ENCODE measurements at regions not wholly inside any gene's neighbourhood (a gene's known extent, or its start where the extent isn't known, plus 50 kb on each side); places are given as distances from the start of the nearest gene placed in this dataset.

- FAIRE-seq: no peak
Measured at GRCh38 chr21:25422610-25423608, 184.4 kb downstream of the MRPL39 start.

GRCh38 chr21:25421321-25422028 lies 185.8 kb downstream of the MRPL39 start:
- FAIRE-seq: no peak

DNA sequence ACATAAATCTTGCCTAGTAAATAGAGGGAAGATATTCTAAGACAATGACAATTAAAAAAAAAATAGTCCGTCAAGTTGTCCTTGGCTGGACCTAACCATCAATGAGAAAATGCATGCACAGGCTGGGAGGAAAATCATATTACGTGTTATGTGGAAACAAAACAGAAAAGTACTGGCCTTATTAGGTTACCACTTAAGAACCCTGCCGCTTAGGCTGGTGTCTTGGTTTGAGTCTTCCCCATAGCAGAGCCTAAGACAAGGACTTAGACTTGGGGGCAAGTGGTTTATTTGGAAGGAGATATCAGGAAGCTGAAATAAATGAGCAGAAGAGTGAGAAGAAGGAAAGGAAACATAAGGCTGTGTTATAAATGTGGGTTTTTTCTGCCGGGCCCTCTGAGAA lies 186.4 kb downstream of the MRPL39 start:
- no peak for FAIRE-seq

DNA sequence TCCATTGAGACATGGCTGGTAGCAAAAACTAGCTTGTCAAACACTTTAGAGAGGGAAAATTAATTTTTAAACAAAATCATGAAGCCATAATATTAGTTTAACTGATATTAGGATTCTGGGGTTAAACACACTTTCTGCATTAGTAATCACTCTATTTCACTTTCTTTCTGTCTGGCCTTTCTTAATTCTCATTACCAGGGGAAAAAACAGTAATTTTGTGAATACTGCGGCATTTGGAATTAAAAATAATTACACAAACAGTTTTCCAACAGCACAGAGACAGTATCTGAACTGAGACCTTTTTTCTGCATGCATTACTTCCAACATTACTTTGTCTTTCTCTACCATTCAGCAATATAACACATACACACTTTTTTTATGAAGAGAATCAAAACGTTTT lies 190.6 kb downstream of the MRPL39 start:
- FAIRE-seq: no peak

GRCh38 chr21:25412100-25412499 lies 195.2 kb downstream of the MRPL39 start:
- FAIRE-seq: no peak

- no peak for FAIRE-seq
Measured at GRCh38 chr21:25409978-25410377, 197.3 kb downstream of the MRPL39 start.

- no peak for FAIRE-seq
Measured at GRCh38 chr21:25408666-25409065, 198.6 kb downstream of the MRPL39 start.

- no peak for FAIRE-seq
Measured at GRCh38 chr21:25406887-25407579, 200.2 kb downstream of the MRPL39 start.

GRCh38 chr21:25405984-25406383 lies 201.3 kb downstream of the MRPL39 start:
- no peak for FAIRE-seq

DNA sequence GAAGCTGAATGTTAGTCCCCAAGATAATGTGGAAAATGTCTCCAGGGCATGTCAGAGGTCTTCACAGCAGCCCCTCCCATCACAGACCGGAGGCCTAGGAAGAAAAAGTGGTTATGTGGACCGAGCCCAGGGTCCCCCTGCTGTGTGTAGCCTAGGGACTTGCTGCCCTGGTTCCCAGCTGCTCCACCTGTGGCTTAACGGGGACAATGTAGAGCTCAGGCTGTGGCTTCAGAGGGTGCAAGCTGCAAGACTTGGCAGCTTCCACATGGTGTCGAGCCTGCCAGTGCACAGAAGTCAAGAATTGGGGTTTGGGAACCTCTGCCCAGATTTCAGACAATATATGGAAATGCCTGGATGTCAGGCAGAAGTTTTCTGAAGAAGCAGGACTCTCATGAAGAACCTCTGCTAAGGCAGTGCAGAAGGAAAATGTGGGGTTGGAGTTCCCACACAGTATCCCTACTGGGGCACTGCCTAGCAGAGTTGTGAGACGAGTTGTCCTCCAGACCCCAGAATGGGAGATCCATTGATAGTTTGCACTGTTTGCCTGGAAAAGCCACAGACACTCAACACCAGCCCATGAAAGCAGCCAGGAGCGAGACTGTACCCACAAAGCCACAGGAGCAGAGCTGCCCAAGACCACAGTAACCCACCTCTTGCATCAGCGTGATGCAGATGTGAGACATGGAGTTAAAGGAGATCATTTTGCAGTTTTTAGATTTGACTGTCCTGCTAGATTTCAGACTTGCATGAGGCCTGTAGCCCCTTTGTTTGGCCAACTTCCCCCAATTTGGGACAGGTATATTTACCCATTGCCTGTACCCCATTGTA lies 204.9 kb downstream of the MRPL39 start:
- no peak for FAIRE-seq

DNA sequence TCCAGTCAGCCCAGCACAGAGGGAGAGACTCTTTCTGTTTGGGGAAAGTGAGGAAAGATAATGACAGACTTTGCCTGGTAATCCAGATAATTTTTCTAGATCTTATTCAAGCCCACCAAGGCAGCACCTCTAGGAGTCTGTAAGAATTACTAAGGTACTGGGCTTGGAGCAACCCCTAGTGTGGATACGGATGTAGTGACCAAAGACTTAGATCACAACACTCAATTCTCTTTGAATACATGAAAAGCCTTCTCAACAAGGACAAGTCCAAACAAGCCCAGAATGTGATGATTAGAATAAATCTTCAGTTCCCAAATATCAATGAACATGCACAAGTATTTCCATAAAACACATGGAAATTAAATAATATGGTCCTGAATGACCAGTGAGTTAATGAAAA lies 206.9 kb downstream of the MRPL39 start:
- no peak for FAIRE-seq

DNA sequence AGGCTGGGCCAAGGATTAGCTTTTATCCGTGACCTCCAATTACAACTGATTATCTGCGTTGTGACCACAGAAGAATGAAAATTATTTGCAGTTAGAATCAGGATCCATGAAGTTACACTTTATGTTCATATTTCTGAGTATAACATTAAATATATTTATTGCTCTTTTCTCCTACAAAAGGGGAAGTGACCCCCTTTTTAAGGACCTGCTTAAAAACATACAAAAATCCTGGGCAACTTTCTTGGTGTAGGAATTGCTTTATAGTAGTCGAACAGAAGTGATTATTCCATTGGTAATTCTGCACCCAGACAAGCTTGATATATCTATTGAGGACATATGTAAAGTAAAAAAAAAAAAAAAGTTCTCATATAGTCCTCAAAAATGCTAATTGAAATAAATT lies 208.7 kb downstream of the MRPL39 start:
- no peak for FAIRE-seq

- no peak for FAIRE-seq
Measured at GRCh38 chr21:25396135-25396711, 211.1 kb downstream of the MRPL39 start.

DNA sequence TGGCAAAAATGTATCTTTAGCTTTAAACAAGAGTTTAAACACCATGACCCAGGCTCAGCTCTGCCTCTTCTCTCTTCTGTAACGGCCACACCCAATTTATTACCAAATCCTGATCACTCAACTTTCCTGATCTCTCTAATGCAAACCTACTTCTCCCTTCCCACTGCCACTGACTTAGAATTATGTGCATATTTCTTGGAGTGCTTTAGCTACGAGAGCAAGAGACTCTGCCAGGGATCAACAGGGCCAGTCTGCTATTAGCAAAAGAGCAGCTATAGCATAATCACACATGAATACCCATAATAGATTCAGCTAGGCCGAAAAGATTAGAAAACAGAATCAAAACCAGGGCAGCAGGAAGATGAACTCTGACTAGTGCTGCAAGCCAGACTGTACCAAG lies 215.5 kb downstream of the MRPL39 start:
- FAIRE-seq: no peak

- no peak for FAIRE-seq
Measured at GRCh38 chr21:25390701-25391100, 216.6 kb downstream of the MRPL39 start.

- FAIRE-seq: no peak
Measured at GRCh38 chr21:25387665-25388064, 219.6 kb downstream of the MRPL39 start.

GRCh38 chr21:25385911-25386474 lies 221.3 kb downstream of the MRPL39 start:
- FAIRE-seq: peak; percentile 100

DNA sequence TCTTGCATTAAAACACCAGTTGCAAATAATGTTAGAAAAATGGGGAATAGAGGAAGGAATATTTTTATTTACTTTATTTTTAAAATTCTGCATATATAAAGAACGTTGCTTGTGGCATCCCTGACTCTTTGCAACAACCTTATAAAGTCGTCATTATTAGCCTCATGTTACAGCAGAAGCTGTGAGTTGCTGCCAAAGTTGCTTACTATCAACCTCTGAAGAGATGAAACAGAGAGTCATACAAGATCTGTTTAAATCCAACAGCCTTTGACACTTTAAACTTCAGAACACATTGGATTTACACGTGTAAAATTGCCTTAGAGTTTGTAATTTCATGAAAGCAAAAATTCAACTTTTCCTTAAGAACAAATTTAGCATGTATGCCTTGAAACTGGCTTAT lies 221.9 kb downstream of the MRPL39 start:
- FAIRE-seq: no peak

DNA sequence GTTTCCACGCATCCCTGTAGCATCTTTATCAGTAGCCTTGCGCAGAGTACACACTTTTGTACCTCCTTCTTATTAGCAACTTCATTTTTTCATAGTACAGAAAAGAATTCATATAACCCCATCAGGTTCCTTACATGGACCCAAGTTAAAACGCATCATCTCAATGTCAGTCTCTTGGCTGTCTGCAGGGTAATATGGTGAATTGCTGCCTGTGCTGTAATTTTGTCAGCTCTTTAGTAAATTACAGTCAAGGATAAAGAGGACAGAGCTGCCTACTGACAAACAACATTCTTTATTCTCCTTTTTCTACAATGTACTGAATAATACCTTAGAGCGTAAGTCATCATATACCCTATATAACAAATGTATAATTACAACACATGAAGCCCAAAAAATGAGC lies 222.5 kb downstream of the MRPL39 start:
- FAIRE-seq: no peak

DNA sequence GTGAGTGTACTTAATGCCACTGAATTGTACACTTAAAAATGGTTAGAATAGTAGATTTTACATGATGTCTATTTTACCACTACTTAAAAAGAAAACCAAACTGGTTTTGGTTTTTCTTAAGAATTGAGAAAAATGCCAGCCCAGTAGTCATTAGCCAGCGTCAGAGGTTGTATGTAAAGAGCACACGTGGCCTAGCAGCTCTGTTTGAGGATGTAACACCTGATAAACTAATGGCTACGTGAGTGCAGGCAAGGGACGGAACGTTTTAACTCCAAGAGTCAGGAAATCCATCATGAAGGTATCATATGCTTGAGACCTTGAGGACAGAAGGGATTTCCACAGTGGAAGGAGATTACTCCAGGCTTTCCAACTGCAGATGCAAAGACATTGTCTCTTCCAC lies 223.7 kb downstream of the MRPL39 start:
- no peak for FAIRE-seq

GRCh38 chr21:25381936-25382452 lies 225.3 kb downstream of the MRPL39 start:
- FAIRE-seq: no peak

GRCh38 chr21:25375675-25376074 lies 231.6 kb downstream of the MRPL39 start:
- FAIRE-seq: no peak

Data from islet of Langerhans (tissue), 1 donor.